Forelimb muscle (tissue), 1 donor: ENCODE measurements at regions not wholly inside any gene's neighbourhood (a gene's known extent, or its start where the extent isn't known, plus 50 kb on each side); places are given as distances from the start of the nearest gene placed in this dataset.
"Not testable (repeated sequence)": the region's sequence is repeated elsewhere in the genome, so short reads cannot be mapped to it uniquely, and the experiment has no call there.

Source experiments
- DNase-seq: peaks from one replicate; pipeline ENCODE4 v3.0.0-alpha.2; 2013; ENCODE audit warnings: low read depth

GRCh38 chr6:74287932-74288331 is 591.9 kb downstream of the CD109 start:
- DNase-seq: no peak

- DNase-seq: no peak
Measured at GRCh38 chr6:74287441-74287840, 591.4 kb downstream of the CD109 start.

DNA sequence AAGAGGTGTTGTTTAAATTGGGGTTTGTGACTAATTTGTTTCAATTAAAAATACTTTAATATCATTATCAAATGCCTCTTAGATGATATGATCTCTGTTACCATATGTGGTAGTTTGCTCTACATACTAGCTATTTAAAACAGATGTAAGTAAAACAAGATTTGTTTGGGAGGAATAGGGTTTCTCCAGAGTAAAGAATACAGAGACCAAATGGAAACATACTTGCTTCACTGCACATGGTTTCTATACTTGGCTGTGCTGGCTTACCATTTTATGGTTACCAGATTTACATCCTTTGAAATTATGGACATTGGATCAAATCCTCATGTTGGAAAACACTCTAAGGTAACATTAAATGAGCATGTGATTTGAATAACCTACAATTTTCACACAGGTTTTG is 588.3 kb downstream of the CD109 start:
- DNase-seq: no peak

- no peak for DNase-seq
Measured at GRCh38 chr6:74283532-74283931, 587.5 kb downstream of the CD109 start.

GRCh38 chr6:74282143-74282689 is 586.2 kb downstream of the CD109 start:
- DNase-seq: no peak

GRCh38 chr6:74280130-74280692 is 584.2 kb downstream of the CD109 start:
- DNase-seq: no peak

DNA sequence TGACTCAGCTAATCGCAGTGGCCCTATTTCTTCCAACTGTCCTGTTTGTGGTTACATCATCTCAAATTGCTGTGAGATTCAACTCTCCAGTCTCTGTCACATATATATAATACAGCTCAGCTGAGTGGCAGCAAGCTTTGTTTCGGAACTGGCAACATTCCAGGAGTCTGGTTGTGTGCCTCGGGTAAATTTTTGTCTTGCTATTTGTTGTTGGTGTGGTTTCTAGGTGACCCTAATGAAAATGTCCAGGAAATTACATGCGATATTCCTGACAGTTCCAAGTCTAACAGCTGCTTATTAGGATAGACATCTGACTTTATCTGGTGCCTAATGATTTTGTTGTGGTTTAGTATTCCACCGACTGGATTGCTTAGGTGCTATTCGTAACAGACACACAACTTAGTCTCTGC is 581.8 kb downstream of the CD109 start:
- no peak for DNase-seq

- no peak for DNase-seq
Measured at GRCh38 chr6:74273541-74273940, 577.5 kb downstream of the CD109 start.

DNA sequence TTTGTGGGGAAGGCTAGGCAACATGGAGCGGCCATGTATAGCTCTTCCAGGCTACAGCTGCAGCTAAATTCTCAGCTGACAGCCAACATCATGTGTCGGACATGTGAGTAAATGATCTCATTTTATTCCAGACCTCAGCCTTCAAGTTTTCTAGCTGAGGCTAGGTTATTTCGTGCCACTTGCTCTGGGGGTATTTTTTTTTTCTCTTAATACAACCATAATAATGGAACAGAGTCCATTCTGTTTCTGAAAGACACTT is 573.5 kb downstream of the CD109 start:
- DNase-seq: no peak

GRCh38 chr6:74268815-74269599 is 573.0 kb downstream of the CD109 start:
- DNase-seq: no peak

DNA sequence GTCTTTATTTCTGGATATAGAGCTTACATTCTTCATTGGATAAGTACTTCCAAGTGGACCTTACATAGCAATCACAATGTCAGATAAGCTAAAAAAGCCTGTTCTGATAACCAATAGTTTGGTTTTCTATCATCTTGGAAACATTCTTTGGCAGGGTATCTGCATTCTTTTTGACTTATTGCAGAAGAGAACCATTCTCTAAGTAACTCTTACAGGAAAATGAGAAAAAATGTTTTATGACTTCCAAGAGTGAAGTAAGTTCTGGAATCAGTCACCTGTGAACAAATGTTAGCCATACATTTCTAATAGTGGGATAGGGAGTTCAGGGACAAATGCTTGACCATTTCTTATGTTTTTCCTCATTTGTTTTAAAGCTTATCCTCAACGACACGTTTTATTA is 564.0 kb downstream of the CD109 start:
- no peak for DNase-seq

DNA sequence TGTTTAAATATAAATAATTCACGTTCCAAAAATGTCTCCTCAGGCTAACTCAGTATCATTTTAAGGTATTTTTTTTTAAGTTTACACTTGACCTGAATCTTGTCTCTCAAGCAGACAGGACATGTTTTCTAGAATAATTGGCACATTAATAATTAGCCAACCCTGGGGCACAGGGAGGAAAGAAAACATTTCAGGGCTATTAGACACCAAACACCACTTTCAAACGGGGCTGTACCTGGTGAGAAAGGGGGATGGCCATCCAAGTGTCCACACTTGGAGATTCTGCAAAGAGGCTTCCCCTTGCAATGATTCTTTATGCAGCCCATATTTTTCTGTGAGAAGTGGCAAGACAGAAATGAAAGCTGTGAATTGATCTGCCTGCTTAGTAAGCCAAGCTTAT is 560.8 kb downstream of the CD109 start:
- DNase-seq: no peak

DNA sequence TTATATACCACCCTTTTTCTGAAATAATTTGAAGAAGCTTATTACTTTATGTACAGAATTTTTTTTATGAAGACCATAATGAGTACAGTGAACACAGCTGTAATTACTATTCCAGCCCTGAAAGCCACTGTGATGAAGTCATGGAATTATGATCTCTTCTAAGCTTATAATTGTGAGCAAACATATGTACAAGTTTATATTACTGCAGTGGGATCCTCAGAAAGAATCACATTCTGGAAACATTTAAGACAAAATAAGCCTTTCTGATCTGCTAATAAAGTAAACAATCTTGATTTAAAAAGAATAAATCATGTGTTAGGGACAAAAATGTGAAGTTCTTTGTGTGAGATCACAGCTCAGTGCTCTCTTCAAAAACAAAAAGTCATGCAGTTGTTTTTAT is 560.4 kb downstream of the CD109 start:
- DNase-seq: peak; percentile 55

GRCh38 chr6:74255007-74255406 is 559.0 kb downstream of the CD109 start:
- not testable (repeated sequence) for DNase-seq

DNA sequence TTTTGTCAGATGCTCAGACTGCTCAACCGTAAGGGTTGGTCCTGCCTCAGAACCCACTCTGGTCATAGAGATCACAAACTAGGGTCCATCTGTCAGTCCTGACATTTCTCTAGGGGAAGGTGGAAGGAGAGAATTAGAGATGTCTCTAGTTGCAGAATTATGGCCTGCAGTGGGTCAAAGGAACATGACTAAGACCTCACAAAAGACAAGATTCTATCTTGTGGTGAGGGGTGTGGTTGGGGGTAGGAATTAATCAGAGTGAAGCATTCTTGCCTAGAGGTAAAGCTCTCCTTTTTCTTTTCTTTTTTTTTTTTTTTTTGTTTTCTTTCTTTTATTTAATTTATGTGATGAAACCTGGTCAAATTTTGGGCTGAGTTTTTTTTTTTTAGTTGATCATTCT is 558.1 kb downstream of the CD109 start:
- DNase-seq: not testable (repeated sequence)

- DNase-seq: no peak
Measured at GRCh38 chr6:74253261-74253660, 557.3 kb downstream of the CD109 start.

- no peak for DNase-seq
Measured at GRCh38 chr6:74250161-74250818, 554.3 kb downstream of the CD109 start.

- DNase-seq: no peak
Measured at GRCh38 chr6:74249658-74250057, 553.7 kb downstream of the CD109 start.

- no peak for DNase-seq
Measured at GRCh38 chr6:74248966-74249365, 553.0 kb downstream of the CD109 start.

DNA sequence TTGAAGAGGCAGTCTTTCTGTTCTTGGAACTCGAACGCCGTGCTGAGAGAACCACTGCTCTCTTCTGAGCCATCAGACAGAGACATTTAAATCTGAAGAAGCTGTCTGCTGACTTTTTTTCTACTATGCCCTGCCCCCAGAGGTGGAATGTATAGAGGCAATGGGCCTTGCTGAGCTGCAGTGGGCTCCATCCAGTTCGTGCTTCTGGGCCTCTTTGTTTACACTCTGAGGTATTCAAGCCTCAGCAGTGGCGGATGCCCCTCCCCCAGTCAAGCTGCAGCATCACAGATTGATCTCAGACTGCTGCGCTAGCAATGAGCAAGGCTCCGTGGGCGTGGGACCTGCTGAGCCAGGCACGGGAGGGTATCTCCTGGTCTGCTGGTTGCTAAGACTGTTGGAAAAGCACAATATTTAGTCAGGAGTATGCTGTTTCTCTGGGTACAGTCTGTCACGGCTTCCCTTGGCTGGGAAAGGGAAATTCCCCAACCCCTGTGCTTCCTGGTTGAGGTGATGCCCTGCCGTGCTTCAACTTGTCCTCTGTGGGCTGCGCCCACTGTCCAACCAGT is 526.8 kb downstream of the CD109 start:
- DNase-seq: no peak

GRCh38 chr6:74213995-74214394 is 518.0 kb downstream of the CD109 start:
- DNase-seq: no peak

DNA sequence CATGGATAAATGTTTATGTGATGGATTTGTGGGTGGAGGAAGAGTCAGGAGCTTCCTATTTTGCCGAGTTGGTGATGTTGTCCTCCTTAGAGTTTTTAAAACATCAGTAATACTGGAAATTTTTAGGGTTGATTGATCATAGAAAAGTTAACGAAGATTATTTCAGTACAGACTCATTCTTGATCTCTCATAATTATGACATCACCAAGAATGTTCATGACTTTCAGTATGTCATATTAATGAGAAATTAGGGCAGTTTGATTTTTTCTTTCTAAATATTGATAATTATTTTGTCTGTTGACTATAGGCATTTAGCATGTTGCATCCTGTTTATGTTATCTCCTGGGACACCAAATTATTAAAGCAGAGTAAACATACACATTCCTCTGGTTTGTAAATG is 512.2 kb downstream of the CD109 start:
- no peak for DNase-seq
